H9 (cell line): ENCODE measurements at regions not wholly inside any gene's neighbourhood (a gene's known extent, or its start where the extent isn't known, plus 50 kb on each side); places are given as distances from the start of the nearest gene placed in this dataset.

Experiments used
- DNase-seq: peaks from one replicate; pipeline ENCODE4 v3.0.0-alpha.2; 2017
- H2AFZ ChIP-seq: one replicate; pipeline ENCODE4 v1.6.1; 2013; ENCODE audit warnings: mild to moderate bottlenecking, low read length, control low read depth, moderate library complexity
- H2AK5ac ChIP-seq: 2 replicates; pipeline ENCODE4 v1.6.1; 2013; ENCODE audit warnings: low read length, control low read depth, mixed read lengths; ENCODE audit not compliant: insufficient read length
- H2BK120ac ChIP-seq: one replicate; pipeline ENCODE4 v1.6.1; 2013; ENCODE audit warnings: low read depth, mild to moderate bottlenecking, low read length, control low read depth, inconsistent platforms; ENCODE audit not compliant: poor library complexity, severe bottlenecking
- H2BK12ac ChIP-seq: 2 replicates; pipeline ENCODE4 v1.6.1; 2013; ENCODE audit warnings: low read length, control low read depth, mixed read lengths, low read depth; ENCODE audit not compliant: insufficient read length
- H2BK15ac ChIP-seq: 2 replicates; pipeline ENCODE4 v1.6.1; 2013; ENCODE audit warnings: low read depth, low read length, control low read depth
- H2BK20ac ChIP-seq: one replicate; pipeline ENCODE4 v1.6.1; 2013; ENCODE audit warnings: low read depth, mild to moderate bottlenecking, low read length, control low read depth, inconsistent platforms; ENCODE audit not compliant: poor library complexity, severe bottlenecking
- H2BK5ac ChIP-seq: 2 replicates; pipeline ENCODE4 v1.6.1; 2013; ENCODE audit warnings: low read length, control low read depth, mixed read lengths; ENCODE audit not compliant: insufficient read length
- H3K14ac ChIP-seq: 2 replicates; pipeline ENCODE4 v1.6.1; 2013; ENCODE audit warnings: low read length, control low read depth; ENCODE audit not compliant: insufficient read depth
- H3K18ac ChIP-seq: 2 replicates; pipeline ENCODE4 v1.6.1; 2013; ENCODE audit warnings: low read depth, mild to moderate bottlenecking, mixed read lengths, low read length, control low read depth; ENCODE audit not compliant: insufficient read length
- H3K23ac ChIP-seq: 2 replicates; pipeline ENCODE4 v1.6.1; 2013; ENCODE audit warnings: low read length, control low read depth, mixed read lengths, low read depth; ENCODE audit not compliant: insufficient read length
- H3K23me2 ChIP-seq: 2 replicates; pipeline ENCODE4 v1.6.1; 2013; ENCODE audit warnings: low read depth, mild to moderate bottlenecking, mixed read lengths, low read length, control low read depth; ENCODE audit not compliant: insufficient read length, poor library complexity, severe bottlenecking
- H3K27ac ChIP-seq: 2 replicates; pipeline ENCODE4 v1.5.1; 2013; ENCODE audit warnings: low read length, control low read depth, mixed read lengths, low read depth; ENCODE audit not compliant: insufficient read length
- H3K27me3 ChIP-seq: 2 replicates; pipeline ENCODE4 v1.6.1; 2013; ENCODE audit warnings: low read length, control low read depth, inconsistent platforms; ENCODE audit not compliant: insufficient read depth
- H3K4ac ChIP-seq: 2 replicates; pipeline ENCODE4 v1.6.1; 2013; ENCODE audit warnings: low read depth, mild to moderate bottlenecking, control low read depth, inconsistent platforms, low read length, moderate library complexity
- H3K4me1 ChIP-seq: 2 replicates; pipeline ENCODE4 v1.6.1; 2013; ENCODE audit warnings: low read length, control low read depth, inconsistent platforms; ENCODE audit not compliant: insufficient read depth
- H3K4me2 ChIP-seq: 2 replicates; pipeline ENCODE4 v1.6.1; 2013; ENCODE audit warnings: low read length, control low read depth, mixed read lengths; ENCODE audit not compliant: insufficient read length, insufficient read depth
- H3K56ac ChIP-seq: 2 replicates; pipeline ENCODE4 v1.6.1; 2013; ENCODE audit warnings: low read depth, mild to moderate bottlenecking, mixed read lengths, low read length, control low read depth; ENCODE audit not compliant: insufficient read length
- H3K79me1 ChIP-seq: 2 replicates; pipeline ENCODE4 v1.6.1; 2013; ENCODE audit warnings: low read depth, mild to moderate bottlenecking, moderate library complexity, low read length, control low read depth, inconsistent platforms; ENCODE audit not compliant: insufficient read depth, poor library complexity, severe bottlenecking
- H3K79me2 ChIP-seq: 2 replicates; pipeline ENCODE4 v1.6.1; 2013; ENCODE audit warnings: low read length, control low read depth, inconsistent platforms; ENCODE audit not compliant: insufficient read depth
- H3K9ac ChIP-seq: 2 replicates; pipeline ENCODE4 v1.6.1; 2013; ENCODE audit warnings: low read length, control low read depth, mixed read lengths; ENCODE audit not compliant: insufficient read length; ENCODE audit errors: extremely low read depth
- H3K9me3 ChIP-seq: one replicate; pipeline ENCODE4 v1.6.1; 2013; ENCODE audit warnings: low read depth, low read length, inconsistent platforms; ENCODE audit not compliant: control insufficient read depth
- H3T11ph ChIP-seq: one replicate; pipeline ENCODE4 v1.6.1; 2013; ENCODE audit warnings: mild to moderate bottlenecking, low read length, control low read depth, inconsistent platforms
- H4K20me1 ChIP-seq: one replicate; pipeline ENCODE4 v1.6.1; 2013; ENCODE audit not compliant: control insufficient read depth, insufficient read length, insufficient read depth
- H4K5ac ChIP-seq: 2 replicates; pipeline ENCODE4 v1.6.1; 2013; ENCODE audit warnings: low read depth, mild to moderate bottlenecking, mixed read lengths, low read length, control low read depth; ENCODE audit not compliant: insufficient read length
- H4K8ac ChIP-seq: replicated peaks from 2 replicates; pipeline ENCODE4 v1.6.1; 2013; ENCODE audit warnings: low read length, control low read depth, mixed read lengths, low read depth; ENCODE audit not compliant: insufficient read length
- H4K91ac ChIP-seq: 2 replicates; pipeline ENCODE4 v1.6.1; 2013; ENCODE audit warnings: low read depth, mild to moderate bottlenecking, moderate library complexity, mixed read lengths, low read length, control low read depth; ENCODE audit not compliant: insufficient read length
- H3K27ac Mint-ChIP-seq, 3 experiments: 2 replicates in 2 of 3; 3 replicates in 1 of 3; pipeline ENCODE4 v1.8.0; 2020 to 2021; ENCODE audit warnings: mixed read lengths in 3 of 3, mild to moderate bottlenecking in 1 of 3, moderate library complexity in 1 of 3
- H3K27me3 Mint-ChIP-seq: 2 replicates; pipeline ENCODE4 v1.8.0; 2021; ENCODE audit warnings: low read depth, mild to moderate bottlenecking, moderate library complexity, mixed read lengths
- H3K36me3 Mint-ChIP-seq, 3 experiments: 2 replicates in 2 of 3; 3 replicates in 1 of 3; pipeline ENCODE4 v1.8.0; 2020 to 2021; ENCODE audit warnings: low read depth in 3 of 3, mixed read lengths in 3 of 3; ENCODE audit not compliant: insufficient read depth in 1 of 3
- H3K4me1 Mint-ChIP-seq, 2 experiments: 2 replicates each; pipeline ENCODE4 v1.8.0; 2020; ENCODE audit warnings: mixed read lengths in 2 of 2
- H3K4me3 Mint-ChIP-seq, 2 experiments: 2 replicates in 1 of 2; 3 replicates in 1 of 2; pipeline ENCODE4 v1.8.0; 2020 to 2021; ENCODE audit warnings: mild to moderate bottlenecking in 2 of 2, mixed read lengths in 2 of 2, moderate library complexity in 1 of 2
- H3K9me3 Mint-ChIP-seq, 2 experiments: 2 replicates in 1 of 2; 3 replicates in 1 of 2; pipeline ENCODE4 v1.8.0; 2020; ENCODE audit warnings: mild to moderate bottlenecking in 2 of 2, mixed read lengths in 2 of 2, moderate library complexity in 1 of 2
- CTCF ChIP-seq: fragments of 200-600 bp; sonication (generic); conservative IDR thresholded peaks from 3 replicates; pipeline ENCODE4 v1.8.0; 2021; ENCODE audit warnings: antibody characterized with exemption, mild to moderate bottlenecking
- WGBS: extraction: QIAGEN DNeasy Blood & Tissue Kit; methylation state at CpG from one replicate; pipeline ENCODE4 v1.1.7; 2013; ENCODE audit warnings: missing lambda C conversion rate, low lambda C conversion rate, mixed read lengths; ENCODE audit not compliant: insufficient read length; ENCODE audit errors: extremely low coverage; 5-methylcytosine and 5-hydroxymethylcytosine counted together

GRCh38 chr5:176736931-176737745 lies 73.2 kb upstream of the UNC5A start:
- Histone ChIP-seq H2AFZ (no peak overlapping the region), H3K27ac (no peak overlapping the region), H2BK15ac (no peak overlapping the region), H3K4me2 (no peak overlapping the region), H3K79me2 (no peaks in the 10 kb centered on the region), H4K20me1 (no peaks in the 10 kb centered on the region), H3K9ac (no peak overlapping the region), H3K9me3 (no peaks in the 10 kb centered on the region), H2AK5ac (no peak overlapping the region), H3K18ac (no peak overlapping the region), H4K5ac (no peak overlapping the region), H3K56ac (no peak overlapping the region), H2BK12ac (no peak overlapping the region), H3K4me1 (no peaks in the 10 kb centered on the region; the same call in 1 of the 2 replicates), H2BK5ac (no peak overlapping the region), H3K79me1 (no peaks in the 10 kb centered on the region), H2BK120ac (no peak overlapping the region), H3T11ph (no peak overlapping the region), H4K8ac (no peak overlapping the region), H3K23ac (no peak overlapping the region), H3K14ac (no peak overlapping the region), H2BK20ac (no peak overlapping the region), H3K4ac (no peak overlapping the region), H3K23me2 (no peaks in the 10 kb centered on the region), H4K91ac (no peak overlapping the region), H3K27me3 (no peaks in the 10 kb centered on the region; the same call in 1 of the 2 replicates)
- TF ChIP-seq CTCF = no peak
- Mint-ChIP-seq H3K9me3 (no peaks in the 10 kb centered on the region; a peak in 1 of 5 replicates), H3K27me3 (peaks cover 46% of the 10 kb centered on the region), H3K27ac (peak overlapping the region in 1 of 3 experiments; percentile 34; a peak in 1 of 7 replicates), H3K4me3 (no peak overlapping the region), H3K36me3 (no peaks in the 10 kb centered on the region), H3K4me1 (peaks cover 48 to 61% of the 10 kb centered on the region in 2 experiments)
- no CpG with 5 or more reads among the region's 11 CpGs for WGBS
- DNase-seq = peak; percentile 27
